IPS-18a (cell line): ENCODE measurements at regions not wholly inside any gene's neighbourhood (a gene's known extent, or its start where the extent isn't known, plus 50 kb on each side); places are given as distances from the start of the nearest gene placed in this dataset.

Source experiments
- H3K27ac ChIP-seq: one replicate; pipeline ENCODE4 v1.5.1; 2013; ENCODE audit warnings: low read length
- H3K27me3 ChIP-seq: one replicate; pipeline ENCODE4 v1.6.1; 2013; ENCODE audit warnings: mild to moderate bottlenecking, low read length; ENCODE audit not compliant: control insufficient read depth, insufficient read depth
- H3K36me3 ChIP-seq: one replicate; pipeline ENCODE4 v1.6.1; 2013; ENCODE audit warnings: low read depth, low read length; ENCODE audit not compliant: control insufficient read depth
- H3K4me1 ChIP-seq: one replicate; pipeline ENCODE4 v1.6.1; 2013; ENCODE audit warnings: low read depth, low read length; ENCODE audit not compliant: control insufficient read depth
- H3K4me3 ChIP-seq: one replicate; pipeline ENCODE4 v1.5.1; 2013; ENCODE audit warnings: low read length
- H3K9ac ChIP-seq: one replicate; pipeline ENCODE4 v1.6.1; 2013; ENCODE audit warnings: mild to moderate bottlenecking, low read length, moderate library complexity
- H3K9me3 ChIP-seq: one replicate; pipeline ENCODE4 v1.6.1; 2013; ENCODE audit warnings: low read depth, low read length; ENCODE audit not compliant: control insufficient read depth

DNA sequence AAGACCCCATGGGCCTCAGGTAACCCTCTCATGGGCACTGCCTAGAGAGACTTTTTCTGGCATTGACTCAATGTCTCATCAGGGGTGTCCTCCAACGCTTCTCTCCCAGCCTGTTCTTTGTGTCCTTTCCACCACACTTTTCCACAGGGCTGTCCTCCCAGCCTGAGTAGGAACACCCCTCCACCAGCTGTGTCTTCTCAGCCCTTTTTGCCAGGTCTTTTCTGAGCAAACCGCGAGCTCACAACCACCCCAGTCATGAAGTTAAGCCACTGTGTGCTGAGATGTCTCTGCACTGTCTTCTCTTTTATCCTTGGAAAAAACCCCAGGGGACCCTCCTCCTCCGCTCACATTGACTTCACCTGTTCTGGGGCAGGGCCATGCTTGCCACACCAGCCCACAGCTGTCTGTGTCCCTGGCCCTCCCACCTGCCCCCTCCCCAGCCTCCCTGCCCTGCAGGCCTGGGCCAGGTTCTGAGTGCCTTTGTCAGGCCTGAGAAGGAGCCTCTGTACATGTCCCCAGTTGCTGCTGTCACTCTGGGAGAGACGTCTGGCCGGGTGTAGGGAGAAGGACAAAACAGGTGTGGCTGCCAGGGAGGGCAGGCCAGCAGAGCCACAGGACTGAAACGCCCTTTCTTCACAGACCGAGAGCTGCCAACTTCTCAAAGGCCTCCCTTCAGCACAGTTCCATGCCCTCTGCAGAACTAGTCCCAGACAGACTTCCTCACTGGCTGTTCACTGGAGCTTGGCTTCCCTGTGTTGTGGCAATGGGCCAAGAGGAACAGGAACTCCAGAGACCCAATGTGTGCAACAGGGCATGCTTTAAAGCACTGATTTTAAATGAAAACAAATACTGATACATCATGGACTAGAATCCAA lies 50.5 kb upstream of the PNMA1 start:
- Histone ChIP-seq H3K36me3 (no peaks in the 10 kb centered on the region), H3K4me1 (peaks cover 34% of the 10 kb centered on the region), H3K9ac (no peak overlapping the region), H3K4me3 (no peak overlapping the region), H3K9me3 (no peaks in the 10 kb centered on the region), H3K27ac (no peak overlapping the region), H3K27me3 (peaks cover 20% of the 10 kb centered on the region)
